Testis (tissue), 2 donors: ENCODE measurements at regions not wholly inside any gene's neighbourhood (a gene's known extent, or its start where the extent isn't known, plus 50 kb on each side); places are given as distances from the start of the nearest gene placed in this dataset.

ENCODE experiments used
- CTCF ChIP-seq, 3 experiments: fragments of 450-650 bp in 2 of 3; fragments of 200-600 bp in 1 of 3; sonication (generic) in 1 of 3; IDR thresholded peaks; one replicate each; pipeline ENCODE4 v1.5.1; 2016 to 2019; ENCODE audit warnings: antibody characterized with exemption in 3 of 3, mild to moderate bottlenecking in 2 of 3, moderate library complexity in 1 of 3
- POLR2A ChIP-seq: fragments of 450-650 bp; IDR thresholded peaks from one replicate; pipeline ENCODE4 v1.6.1; 2017; ENCODE audit warnings: antibody characterized with exemption, mild to moderate bottlenecking, moderate library complexity

GRCh38 chr2:121919803-121920202 lies 164.4 kb downstream of the TSN start:
- TF ChIP-seq CTCF (IDR thresholded peaks at IDR 0.05), result no peak
- no peak for TF ChIP-seq POLR2A
